ENCODE measurements at regions not wholly inside any gene's neighbourhood (a gene's known extent, or its start where the extent isn't known, plus 50 kb on each side); places are given as distances from the start of the nearest gene placed in this dataset.

DNA sequence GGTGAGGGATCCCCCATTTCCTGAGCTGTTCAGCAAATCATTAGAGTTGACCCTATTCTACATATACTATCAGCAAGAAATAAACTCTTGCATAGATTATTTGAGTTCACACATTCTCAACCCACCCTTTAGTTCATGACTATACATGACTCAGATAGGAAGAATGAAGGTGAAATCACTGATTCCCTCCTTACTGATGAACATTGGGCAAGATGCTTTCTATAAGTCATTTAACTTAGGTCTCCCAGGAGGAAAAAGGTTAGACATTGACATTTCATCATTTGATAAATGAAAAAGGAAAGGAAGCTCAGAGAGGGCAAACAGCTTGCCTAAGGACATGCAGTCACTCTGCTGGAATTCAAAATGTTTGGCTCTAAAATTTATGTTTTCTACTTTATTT, 408.0 kb downstream of the TMEM182 start:
- no peak for TF ChIP-seq EZH2 (IDR thresholded peaks at IDR 0.05; ENCODE audit: insufficient read depth, low read length)
- TF ChIP-seq, protein P1, sequence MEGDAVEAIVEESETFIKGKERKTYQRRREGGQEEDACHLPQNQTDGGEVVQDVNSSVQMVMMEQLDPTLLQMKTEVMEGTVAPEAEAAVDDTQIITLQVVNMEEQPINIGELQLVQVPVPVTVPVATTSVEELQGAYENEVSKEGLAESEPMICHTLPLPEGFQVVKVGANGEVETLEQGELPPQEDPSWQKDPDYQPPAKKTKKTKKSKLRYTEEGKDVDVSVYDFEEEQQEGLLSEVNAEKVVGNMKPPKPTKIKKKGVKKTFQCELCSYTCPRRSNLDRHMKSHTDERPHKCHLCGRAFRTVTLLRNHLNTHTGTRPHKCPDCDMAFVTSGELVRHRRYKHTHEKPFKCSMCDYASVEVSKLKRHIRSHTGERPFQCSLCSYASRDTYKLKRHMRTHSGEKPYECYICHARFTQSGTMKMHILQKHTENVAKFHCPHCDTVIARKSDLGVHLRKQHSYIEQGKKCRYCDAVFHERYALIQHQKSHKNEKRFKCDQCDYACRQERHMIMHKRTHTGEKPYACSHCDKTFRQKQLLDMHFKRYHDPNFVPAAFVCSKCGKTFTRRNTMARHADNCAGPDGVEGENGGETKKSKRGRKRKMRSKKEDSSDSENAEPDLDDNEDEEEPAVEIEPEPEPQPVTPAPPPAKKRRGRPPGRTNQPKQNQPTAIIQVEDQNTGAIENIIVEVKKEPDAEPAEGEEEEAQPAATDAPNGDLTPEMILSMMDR (IDR thresholded peaks at IDR 0.05; ENCODE audit: insufficient read depth, low read depth, low read length), result no peak

Data from astrocyte (in vitro differentiated cells and primary cell).